Panc1 (cell line): ENCODE measurements at regions not wholly inside any gene's neighbourhood (a gene's known extent, or its start where the extent isn't known, plus 50 kb on each side); places are given as distances from the start of the nearest gene placed in this dataset.
"Not testable (repeated sequence)": the region's sequence is repeated elsewhere in the genome, so short reads cannot be mapped to it uniquely, and the experiment has no call there.

Experiments
- ATAC-seq: fragments of 200-7000 bp; cut with Tn5 transposase; 2 replicates; pipeline ENCODE4 v1.9.1; 2020; ENCODE audit warnings: mild to moderate bottlenecking, moderate library complexity
- BruUV-seq: library from RNA; stranded (reverse); fragments of 400-500 nt; replicated peaks from 2 replicates; lab custom pipeline; 2021; lab: Mats Ljungman, UMichigan
- CTCF ChIA-PET: fragments of 300-600 bp; sonication (Branson Sonifier 250); formaldehyde crosslinking; loops from one replicate; lab custom pipeline; 2022; ENCODE audit warnings: antibody characterized with exemption; lab: Charles Lee
- POLR2A ChIA-PET: fragments of 300-600 bp; sonication (Branson Sonifier 250); formaldehyde crosslinking; loops from one replicate; lab custom pipeline; 2022; ENCODE audit warnings: antibody characterized with exemption; lab: Charles Lee
- DNase-seq: peaks from one replicate; pipeline ENCODE4 v3.0.0-alpha.2; 2010; ENCODE audit warnings: low read depth, low spot score
- H3K27ac ChIP-seq: 2 replicates; pipeline ENCODE4 v1.5.1; 2011; ENCODE audit warnings: mild to moderate bottlenecking, low read length, inconsistent platforms
- H3K27me3 ChIP-seq: fragments of 200-500 bp; sonication (Bioruptor generic); 2 replicates; pipeline ENCODE4 v1.6.0; 2014; ENCODE audit warnings: low read length, inconsistent platforms; ENCODE audit not compliant: control insufficient read depth, insufficient read depth
- H3K36me3 ChIP-seq: fragments of 200-500 bp; sonication (Bioruptor generic); 2 replicates; pipeline ENCODE4 v1.5.1; 2014; ENCODE audit warnings: inconsistent platforms, mild to moderate bottlenecking, low read length, moderate library complexity; ENCODE audit not compliant: control insufficient read depth, insufficient read depth
- H3K4me1 ChIP-seq: 2 replicates; pipeline ENCODE4 v1.5.1; 2011; ENCODE audit warnings: inconsistent platforms, mild to moderate bottlenecking, low read length, moderate library complexity; ENCODE audit not compliant: control insufficient read depth, insufficient read depth
- H3K4me3 ChIP-seq, 2 experiments: 2 replicates each; pipeline ENCODE4 v1.5.1; 2011 to 2012; ENCODE audit warnings: low read depth in 2 of 2, low read length in 2 of 2, mild to moderate bottlenecking in 2 of 2, inconsistent platforms in 1 of 2, moderate library complexity in 1 of 2
- H3K9me3 ChIP-seq: fragments of 200-500 bp; sonication (Bioruptor generic); 2 replicates; pipeline ENCODE4 v1.5.1; 2014; ENCODE audit warnings: low read depth, mild to moderate bottlenecking, inconsistent platforms, low read length, moderate library complexity; ENCODE audit not compliant: control insufficient read depth, insufficient read depth
- CTCF ChIP-seq: fragments of 450-650 bp; IDR thresholded peaks from 2 replicates; pipeline ENCODE4 v1.5.1; 2017; ENCODE audit warnings: mild to moderate bottlenecking
- POLR2AphosphoS5 ChIP-seq: IDR thresholded peaks from 2 replicates; pipeline ENCODE4 v1.6.1; 2012; ENCODE audit warnings: mild to moderate bottlenecking, low read depth, low read length, moderate library complexity
- REST ChIP-seq, 2 experiments: IDR thresholded peaks; 2 replicates each; pipeline ENCODE4 v1.6.1; 2011 to 2012; ENCODE audit warnings: low read depth in 2 of 2, control low read depth in 1 of 2, low read length in 1 of 2, mild to moderate bottlenecking in 1 of 2, moderate library complexity in 1 of 2; ENCODE audit not compliant: insufficient read depth in 1 of 2
- SIN3A ChIP-seq: IDR thresholded peaks from 2 replicates; pipeline ENCODE4 v1.6.1; 2012; ENCODE audit warnings: low read depth, mild to moderate bottlenecking, low read length, moderate library complexity, borderline replicate concordance; ENCODE audit not compliant: insufficient read depth
- TCF7L2 ChIP-seq: IDR thresholded peaks from 2 replicates; pipeline ENCODE4 v1.6.1; 2011; ENCODE audit warnings: mild to moderate bottlenecking, low read depth, low read length, inconsistent platforms
- in situ Hi-C: cut with HindIII; loops from 2 replicates; pipeline ENCODE4 v1.10.0; 2016; ENCODE audit warnings: low sequenced_read_pairs, low pct_unique_long_range_greater_than_20kb
- intact Hi-C: fragments of 100-400 bp; cut with micrococcal nuclease; formaldehyde crosslinking; loops from one replicate; pipeline ENCODE4 v1.10.0; 2022; ENCODE audit not compliant: unreplicated experiment

GRCh38 chr5:44953078-44953477, 144.3 kb downstream of the MRPS30 start:
- in situ Hi-C loops (no loop called here), intact Hi-C loops (no loop called here)
- H3K27ac ChIP-seq, result no peak overlapping the region
- no peak for ATAC-seq
- TF ChIP-seq REST (IDR thresholded peaks at IDR 0.05; ENCODE audit: insufficient read depth in 1 of 2, low read depth in 2 of 2, low read length in 1 of 2) (no peak), POLR2AphosphoS5 (no peak), SIN3A (no peak), CTCF (no peak), TCF7L2 (no peak)
- H3K4me3 ChIP-seq, result no peak overlapping the region
- no peaks in the 10 kb centered on the region for H3K4me1 ChIP-seq
- H3K27me3 ChIP-seq, result no peaks in the 10 kb centered on the region
- ChIA-PET POLR2A (no interaction called here), CTCF (interaction anchor here (0.6 kb wide), 1 partner anchor 568 kb away, joined by 3 read pairs; no protein-coding TSS in a partner anchor)
- H3K36me3 ChIP-seq, result no peaks in the 10 kb centered on the region
- no TSS peak for BruUV-seq
- no peaks in the 10 kb centered on the region for H3K9me3 ChIP-seq
- no peak for DNase-seq

GRCh38 chr5:44958943-44959454, 150.3 kb downstream of the MRPS30 start:
- BruUV-seq, intact Hi-C loops, H3K36me3 ChIP-seq, POLR2A ChIA-PET, DNase-seq, H3K4me1 ChIP-seq, CTCF ChIA-PET, in situ Hi-C loops, ATAC-seq, H3K4me3 ChIP-seq, H3K9me3 ChIP-seq, H3K27me3 ChIP-seq, H3K27ac ChIP-seq: not testable (repeated sequence)

DNA sequence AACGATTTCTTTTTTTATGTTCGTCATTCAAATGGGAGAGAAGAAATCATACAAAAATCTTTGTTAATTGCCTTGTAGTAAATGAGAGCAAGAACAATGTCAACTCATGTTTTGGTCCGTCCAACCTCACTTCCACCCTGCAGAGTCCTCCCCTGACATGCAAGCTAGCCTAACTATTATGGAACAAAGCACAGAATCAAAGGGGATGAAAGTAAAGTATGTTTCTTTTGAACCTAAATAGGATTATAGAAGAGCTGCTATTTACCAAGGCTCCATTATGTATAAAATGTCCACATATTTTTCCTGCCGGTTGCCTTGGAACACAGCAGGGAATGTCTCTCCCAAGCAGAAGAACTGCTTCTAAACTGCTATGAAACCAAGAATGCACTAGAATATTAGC, 161.1 kb downstream of the MRPS30 start:
- ATAC-seq (no peak), DNase-seq (no peak)
- Histone ChIP-seq H3K36me3 (no peaks in the 10 kb centered on the region), H3K27me3 (no peaks in the 10 kb centered on the region), H3K9me3 (peaks cover 3% of the 10 kb centered on the region; the same call in 1 of the 2 replicates), H3K4me3 (no peak overlapping the region), H3K27ac (no peak overlapping the region), H3K4me1 (no peaks in the 10 kb centered on the region)
- no TSS peak for BruUV-seq
- in situ Hi-C loops (no loop called here), intact Hi-C loops (no loop called here)
- CTCF ChIA-PET, result no interaction called here
- POLR2A ChIA-PET, result no interaction called here
- no peak for TF ChIP-seq SIN3A
- TF ChIP-seq REST (IDR thresholded peaks at IDR 0.05; ENCODE audit: insufficient read depth in 1 of 2, low read depth in 2 of 2, low read length in 1 of 2), result no peak
- no peak for TF ChIP-seq TCF7L2
- TF ChIP-seq CTCF, result no peak
- TF ChIP-seq POLR2AphosphoS5, result no peak

GRCh38 chr5:44970963-44971362, 162.2 kb downstream of the MRPS30 start:
- H3K36me3 ChIP-seq, BruUV-seq, H3K27me3 ChIP-seq, H3K4me3 ChIP-seq, H3K4me1 ChIP-seq, ATAC-seq, H3K9me3 ChIP-seq, H3K27ac ChIP-seq, POLR2A ChIA-PET, DNase-seq, CTCF ChIA-PET, in situ Hi-C loops, intact Hi-C loops: not testable (repeated sequence)
